H9 (cell line): ENCODE measurements at regions not wholly inside any gene's neighbourhood (a gene's known extent, or its start where the extent isn't known, plus 50 kb on each side); places are given as distances from the start of the nearest gene placed in this dataset.

ENCODE experiments used
- DNase-seq: peaks from one replicate; pipeline ENCODE4 v3.0.0-alpha.2; 2017
- H2AFZ ChIP-seq: one replicate; pipeline ENCODE4 v1.6.1; 2013; ENCODE audit warnings: mild to moderate bottlenecking, low read length, control low read depth, moderate library complexity
- H2AK5ac ChIP-seq: 2 replicates; pipeline ENCODE4 v1.6.1; 2013; ENCODE audit warnings: low read length, control low read depth, mixed read lengths; ENCODE audit not compliant: insufficient read length
- H2BK120ac ChIP-seq: one replicate; pipeline ENCODE4 v1.6.1; 2013; ENCODE audit warnings: low read depth, mild to moderate bottlenecking, low read length, control low read depth, inconsistent platforms; ENCODE audit not compliant: poor library complexity, severe bottlenecking
- H2BK12ac ChIP-seq: 2 replicates; pipeline ENCODE4 v1.6.1; 2013; ENCODE audit warnings: low read length, control low read depth, mixed read lengths, low read depth; ENCODE audit not compliant: insufficient read length
- H2BK15ac ChIP-seq: 2 replicates; pipeline ENCODE4 v1.6.1; 2013; ENCODE audit warnings: low read depth, low read length, control low read depth
- H2BK20ac ChIP-seq: one replicate; pipeline ENCODE4 v1.6.1; 2013; ENCODE audit warnings: low read depth, mild to moderate bottlenecking, low read length, control low read depth, inconsistent platforms; ENCODE audit not compliant: poor library complexity, severe bottlenecking
- H2BK5ac ChIP-seq: 2 replicates; pipeline ENCODE4 v1.6.1; 2013; ENCODE audit warnings: low read length, control low read depth, mixed read lengths; ENCODE audit not compliant: insufficient read length
- H3K14ac ChIP-seq: 2 replicates; pipeline ENCODE4 v1.6.1; 2013; ENCODE audit warnings: low read length, control low read depth; ENCODE audit not compliant: insufficient read depth
- H3K18ac ChIP-seq: 2 replicates; pipeline ENCODE4 v1.6.1; 2013; ENCODE audit warnings: low read depth, mild to moderate bottlenecking, mixed read lengths, low read length, control low read depth; ENCODE audit not compliant: insufficient read length
- H3K23ac ChIP-seq: 2 replicates; pipeline ENCODE4 v1.6.1; 2013; ENCODE audit warnings: low read length, control low read depth, mixed read lengths, low read depth; ENCODE audit not compliant: insufficient read length
- H3K23me2 ChIP-seq: 2 replicates; pipeline ENCODE4 v1.6.1; 2013; ENCODE audit warnings: low read depth, mild to moderate bottlenecking, mixed read lengths, low read length, control low read depth; ENCODE audit not compliant: insufficient read length, poor library complexity, severe bottlenecking
- H3K27ac ChIP-seq: 2 replicates; pipeline ENCODE4 v1.5.1; 2013; ENCODE audit warnings: low read length, control low read depth, mixed read lengths, low read depth; ENCODE audit not compliant: insufficient read length
- H3K27me3 ChIP-seq: 2 replicates; pipeline ENCODE4 v1.6.1; 2013; ENCODE audit warnings: low read length, control low read depth, inconsistent platforms; ENCODE audit not compliant: insufficient read depth
- H3K4ac ChIP-seq: 2 replicates; pipeline ENCODE4 v1.6.1; 2013; ENCODE audit warnings: low read depth, mild to moderate bottlenecking, control low read depth, inconsistent platforms, low read length, moderate library complexity
- H3K4me1 ChIP-seq: 2 replicates; pipeline ENCODE4 v1.6.1; 2013; ENCODE audit warnings: low read length, control low read depth, inconsistent platforms; ENCODE audit not compliant: insufficient read depth
- H3K4me2 ChIP-seq: 2 replicates; pipeline ENCODE4 v1.6.1; 2013; ENCODE audit warnings: low read length, control low read depth, mixed read lengths; ENCODE audit not compliant: insufficient read length, insufficient read depth
- H3K56ac ChIP-seq: 2 replicates; pipeline ENCODE4 v1.6.1; 2013; ENCODE audit warnings: low read depth, mild to moderate bottlenecking, mixed read lengths, low read length, control low read depth; ENCODE audit not compliant: insufficient read length
- H3K79me1 ChIP-seq: 2 replicates; pipeline ENCODE4 v1.6.1; 2013; ENCODE audit warnings: low read depth, mild to moderate bottlenecking, moderate library complexity, low read length, control low read depth, inconsistent platforms; ENCODE audit not compliant: insufficient read depth, poor library complexity, severe bottlenecking
- H3K79me2 ChIP-seq: 2 replicates; pipeline ENCODE4 v1.6.1; 2013; ENCODE audit warnings: low read length, control low read depth, inconsistent platforms; ENCODE audit not compliant: insufficient read depth
- H3K9ac ChIP-seq: 2 replicates; pipeline ENCODE4 v1.6.1; 2013; ENCODE audit warnings: low read length, control low read depth, mixed read lengths; ENCODE audit not compliant: insufficient read length; ENCODE audit errors: extremely low read depth
- H3K9me3 ChIP-seq: one replicate; pipeline ENCODE4 v1.6.1; 2013; ENCODE audit warnings: low read depth, low read length, inconsistent platforms; ENCODE audit not compliant: control insufficient read depth
- H3T11ph ChIP-seq: one replicate; pipeline ENCODE4 v1.6.1; 2013; ENCODE audit warnings: mild to moderate bottlenecking, low read length, control low read depth, inconsistent platforms
- H4K20me1 ChIP-seq: one replicate; pipeline ENCODE4 v1.6.1; 2013; ENCODE audit not compliant: control insufficient read depth, insufficient read length, insufficient read depth
- H4K5ac ChIP-seq: 2 replicates; pipeline ENCODE4 v1.6.1; 2013; ENCODE audit warnings: low read depth, mild to moderate bottlenecking, mixed read lengths, low read length, control low read depth; ENCODE audit not compliant: insufficient read length
- H4K8ac ChIP-seq: replicated peaks from 2 replicates; pipeline ENCODE4 v1.6.1; 2013; ENCODE audit warnings: low read length, control low read depth, mixed read lengths, low read depth; ENCODE audit not compliant: insufficient read length
- H4K91ac ChIP-seq: 2 replicates; pipeline ENCODE4 v1.6.1; 2013; ENCODE audit warnings: low read depth, mild to moderate bottlenecking, moderate library complexity, mixed read lengths, low read length, control low read depth; ENCODE audit not compliant: insufficient read length
- H3K27ac Mint-ChIP-seq, 3 experiments: 2 replicates in 2 of 3; 3 replicates in 1 of 3; pipeline ENCODE4 v1.8.0; 2020 to 2021; ENCODE audit warnings: mixed read lengths in 3 of 3, mild to moderate bottlenecking in 1 of 3, moderate library complexity in 1 of 3
- H3K27me3 Mint-ChIP-seq: 2 replicates; pipeline ENCODE4 v1.8.0; 2021; ENCODE audit warnings: low read depth, mild to moderate bottlenecking, moderate library complexity, mixed read lengths
- H3K36me3 Mint-ChIP-seq, 3 experiments: 2 replicates in 2 of 3; 3 replicates in 1 of 3; pipeline ENCODE4 v1.8.0; 2020 to 2021; ENCODE audit warnings: low read depth in 3 of 3, mixed read lengths in 3 of 3; ENCODE audit not compliant: insufficient read depth in 1 of 3
- H3K4me1 Mint-ChIP-seq, 2 experiments: 2 replicates each; pipeline ENCODE4 v1.8.0; 2020; ENCODE audit warnings: mixed read lengths in 2 of 2
- H3K4me3 Mint-ChIP-seq, 2 experiments: 2 replicates in 1 of 2; 3 replicates in 1 of 2; pipeline ENCODE4 v1.8.0; 2020 to 2021; ENCODE audit warnings: mild to moderate bottlenecking in 2 of 2, mixed read lengths in 2 of 2, moderate library complexity in 1 of 2
- H3K9me3 Mint-ChIP-seq, 2 experiments: 2 replicates in 1 of 2; 3 replicates in 1 of 2; pipeline ENCODE4 v1.8.0; 2020; ENCODE audit warnings: mild to moderate bottlenecking in 2 of 2, mixed read lengths in 2 of 2, moderate library complexity in 1 of 2
- WGBS: extraction: QIAGEN DNeasy Blood & Tissue Kit; methylation state at CpG from one replicate; pipeline ENCODE4 v1.1.7; 2013; ENCODE audit warnings: missing lambda C conversion rate, low lambda C conversion rate, mixed read lengths; ENCODE audit not compliant: insufficient read length; ENCODE audit errors: extremely low coverage; 5-methylcytosine and 5-hydroxymethylcytosine counted together
- TF ChIP-seq, protein P1 (sequence below): fragments of 200-600 bp; sonication (generic); conservative IDR thresholded peaks from 3 replicates; pipeline ENCODE4 v1.8.0; 2021; ENCODE audit warnings: antibody characterized with exemption, mild to moderate bottlenecking

DNA sequence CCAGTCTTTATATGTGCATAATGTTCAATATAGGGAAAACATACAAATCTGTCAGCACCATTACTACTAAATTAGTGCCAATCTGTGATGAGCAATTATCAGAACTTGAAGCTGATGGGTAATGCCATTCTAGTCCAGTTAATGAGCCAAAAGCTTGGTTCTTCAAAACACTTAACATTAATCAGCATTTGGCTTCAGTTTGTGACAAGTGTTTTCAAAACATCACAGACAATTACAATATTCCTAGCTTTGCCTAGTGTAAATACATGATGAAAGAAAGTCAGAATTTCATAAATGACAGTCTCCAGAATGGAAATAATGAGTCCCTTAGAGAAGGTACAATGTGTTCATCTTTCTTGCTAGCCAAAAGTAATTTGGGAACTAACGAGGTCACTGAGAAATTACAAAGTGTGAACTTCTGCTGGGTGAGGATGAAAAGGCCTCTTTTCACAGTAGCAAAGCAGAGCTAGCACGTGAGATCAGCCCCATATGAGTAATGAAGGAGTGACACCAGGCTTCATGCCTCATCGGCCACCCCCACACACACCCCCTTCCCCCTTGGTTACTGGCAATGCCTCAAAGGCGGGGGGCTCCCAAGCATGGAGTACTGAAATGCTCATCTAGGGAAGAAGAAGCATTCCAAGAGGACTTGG is 180.6 kb upstream of the EEA1 start:
- no peaks in the 10 kb centered on the region; a peak in 1 of 7 replicates for H3K36me3 Mint-ChIP-seq
- no peaks in the 10 kb centered on the region for H4K20me1 ChIP-seq
- no peaks in the 10 kb centered on the region for H3K23me2 ChIP-seq
- H3K79me1 ChIP-seq = no peaks in the 10 kb centered on the region
- H2AFZ ChIP-seq = no peak overlapping the region
- no peak overlapping the region for H4K8ac ChIP-seq
- TF ChIP-seq, protein P1, sequence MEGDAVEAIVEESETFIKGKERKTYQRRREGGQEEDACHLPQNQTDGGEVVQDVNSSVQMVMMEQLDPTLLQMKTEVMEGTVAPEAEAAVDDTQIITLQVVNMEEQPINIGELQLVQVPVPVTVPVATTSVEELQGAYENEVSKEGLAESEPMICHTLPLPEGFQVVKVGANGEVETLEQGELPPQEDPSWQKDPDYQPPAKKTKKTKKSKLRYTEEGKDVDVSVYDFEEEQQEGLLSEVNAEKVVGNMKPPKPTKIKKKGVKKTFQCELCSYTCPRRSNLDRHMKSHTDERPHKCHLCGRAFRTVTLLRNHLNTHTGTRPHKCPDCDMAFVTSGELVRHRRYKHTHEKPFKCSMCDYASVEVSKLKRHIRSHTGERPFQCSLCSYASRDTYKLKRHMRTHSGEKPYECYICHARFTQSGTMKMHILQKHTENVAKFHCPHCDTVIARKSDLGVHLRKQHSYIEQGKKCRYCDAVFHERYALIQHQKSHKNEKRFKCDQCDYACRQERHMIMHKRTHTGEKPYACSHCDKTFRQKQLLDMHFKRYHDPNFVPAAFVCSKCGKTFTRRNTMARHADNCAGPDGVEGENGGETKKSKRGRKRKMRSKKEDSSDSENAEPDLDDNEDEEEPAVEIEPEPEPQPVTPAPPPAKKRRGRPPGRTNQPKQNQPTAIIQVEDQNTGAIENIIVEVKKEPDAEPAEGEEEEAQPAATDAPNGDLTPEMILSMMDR = no peak
- no peak overlapping the region for H3K18ac ChIP-seq
- H3K9ac ChIP-seq = no peak overlapping the region
- H3K27ac Mint-ChIP-seq = no peak overlapping the region
- H2BK5ac ChIP-seq = no peak overlapping the region
- H3K9me3 Mint-ChIP-seq = no peaks in the 10 kb centered on the region
- no peaks in the 10 kb centered on the region for H3K9me3 ChIP-seq
- H2BK20ac ChIP-seq = no peak overlapping the region
- no peaks in the 10 kb centered on the region for H3K79me2 ChIP-seq
- no peak overlapping the region for H3K14ac ChIP-seq
- peaks cover 14% of the 10 kb centered on the region in 2 experiments for H3K4me1 Mint-ChIP-seq
- H2AK5ac ChIP-seq = no peak overlapping the region
- H3K23ac ChIP-seq = no peak overlapping the region
- no peak overlapping the region for H4K5ac ChIP-seq
- no peak overlapping the region for H3K4ac ChIP-seq
- H2BK12ac ChIP-seq = no peak overlapping the region
- no peak overlapping the region for H3K56ac ChIP-seq
- H3K27me3 ChIP-seq = no peaks in the 10 kb centered on the region
- H2BK15ac ChIP-seq = no peak overlapping the region
- no peak overlapping the region for H3K27ac ChIP-seq
- no peak overlapping the region for H3T11ph ChIP-seq
- H4K91ac ChIP-seq = no peak overlapping the region
- H2BK120ac ChIP-seq = no peak overlapping the region
- H3K4me2 ChIP-seq = no peak overlapping the region
- DNase-seq = no peak
- H3K27me3 Mint-ChIP-seq = peaks cover 5% of the 10 kb centered on the region
- no peak overlapping the region for H3K4me3 Mint-ChIP-seq
- no CpG with 5 or more reads among the region's 4 CpGs for WGBS
- no peaks in the 10 kb centered on the region for H3K4me1 ChIP-seq
